ENCODE measurements at regions not wholly inside any gene's neighbourhood (a gene's known extent, or its start where the extent isn't known, plus 50 kb on each side); places are given as distances from the start of the nearest gene placed in this dataset.
"Not testable (repeated sequence)": the region's sequence is repeated elsewhere in the genome, so short reads cannot be mapped to it uniquely, and the experiment has no call there.

DNA sequence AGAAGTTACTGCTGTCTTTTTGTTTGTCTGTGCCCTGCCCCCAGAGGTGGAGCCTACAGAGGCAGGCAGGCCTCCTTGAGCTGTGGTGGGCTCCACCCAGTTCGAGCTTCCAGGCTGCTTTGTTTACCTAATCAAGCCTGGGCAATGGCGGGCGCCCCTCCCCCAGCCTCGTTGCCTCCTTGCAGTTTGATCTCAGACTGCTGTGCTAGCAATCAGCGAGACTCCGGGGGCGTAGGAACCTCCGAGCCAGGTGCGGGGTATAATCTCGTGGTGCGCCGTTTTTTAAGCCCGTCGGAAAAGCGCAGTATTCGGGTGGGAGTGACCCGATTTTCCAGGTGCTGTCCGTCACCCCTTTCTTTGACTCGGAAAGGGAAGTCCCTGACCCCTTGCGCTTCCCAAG, 335.6 kb downstream of the ADGRL2 start:
- TF ChIP-seq, protein P1, sequence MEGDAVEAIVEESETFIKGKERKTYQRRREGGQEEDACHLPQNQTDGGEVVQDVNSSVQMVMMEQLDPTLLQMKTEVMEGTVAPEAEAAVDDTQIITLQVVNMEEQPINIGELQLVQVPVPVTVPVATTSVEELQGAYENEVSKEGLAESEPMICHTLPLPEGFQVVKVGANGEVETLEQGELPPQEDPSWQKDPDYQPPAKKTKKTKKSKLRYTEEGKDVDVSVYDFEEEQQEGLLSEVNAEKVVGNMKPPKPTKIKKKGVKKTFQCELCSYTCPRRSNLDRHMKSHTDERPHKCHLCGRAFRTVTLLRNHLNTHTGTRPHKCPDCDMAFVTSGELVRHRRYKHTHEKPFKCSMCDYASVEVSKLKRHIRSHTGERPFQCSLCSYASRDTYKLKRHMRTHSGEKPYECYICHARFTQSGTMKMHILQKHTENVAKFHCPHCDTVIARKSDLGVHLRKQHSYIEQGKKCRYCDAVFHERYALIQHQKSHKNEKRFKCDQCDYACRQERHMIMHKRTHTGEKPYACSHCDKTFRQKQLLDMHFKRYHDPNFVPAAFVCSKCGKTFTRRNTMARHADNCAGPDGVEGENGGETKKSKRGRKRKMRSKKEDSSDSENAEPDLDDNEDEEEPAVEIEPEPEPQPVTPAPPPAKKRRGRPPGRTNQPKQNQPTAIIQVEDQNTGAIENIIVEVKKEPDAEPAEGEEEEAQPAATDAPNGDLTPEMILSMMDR (IDR thresholded peaks at IDR 0.05) = not testable (repeated sequence)
- not testable (repeated sequence) for TF ChIP-seq POLR2A, EP300, POLR2AphosphoS5 (IDR thresholded peaks at IDR 0.05)

Data from stomach (tissue), 4 donors.